Neural crest cell (in vitro differentiated cells): ENCODE measurements at regions not wholly inside any gene's neighbourhood (a gene's known extent, or its start where the extent isn't known, plus 50 kb on each side); places are given as distances from the start of the nearest gene placed in this dataset.

Source experiments
- DNase-seq: peaks from one replicate; pipeline ENCODE4 v3.0.0; 2021; ENCODE audit warnings: low read depth, mixed read lengths, low spot score
- H3K27ac Mint-ChIP-seq: one replicate; pipeline ENCODE4 v1.8.0; 2021; ENCODE audit warnings: mild to moderate bottlenecking, mixed read lengths; ENCODE audit not compliant: unreplicated experiment
- H3K27me3 Mint-ChIP-seq: 2 replicates; pipeline ENCODE4 v1.8.0; 2021; ENCODE audit warnings: low read depth, mild to moderate bottlenecking, mixed read lengths
- H3K36me3 Mint-ChIP-seq: 2 replicates; pipeline ENCODE4 v1.8.0; 2021; ENCODE audit warnings: low read depth, mild to moderate bottlenecking, mixed read lengths
- H3K4me1 Mint-ChIP-seq: 2 replicates; pipeline ENCODE4 v1.8.0; 2021; ENCODE audit warnings: mixed read lengths
- H3K4me3 Mint-ChIP-seq: one replicate; pipeline ENCODE4 v1.8.0; 2021; ENCODE audit warnings: mild to moderate bottlenecking, mixed read lengths
- H3K9me3 Mint-ChIP-seq: 2 replicates; pipeline ENCODE4 v1.8.0; 2021; ENCODE audit warnings: mixed read lengths
- TF ChIP-seq, protein P1 (sequence below): fragments of 200-600 bp; sonication (generic); conservative IDR thresholded peaks from 2 replicates; pipeline ENCODE4 v1.5.0; 2021; ENCODE audit warnings: antibody characterized with exemption, mild to moderate bottlenecking

DNA sequence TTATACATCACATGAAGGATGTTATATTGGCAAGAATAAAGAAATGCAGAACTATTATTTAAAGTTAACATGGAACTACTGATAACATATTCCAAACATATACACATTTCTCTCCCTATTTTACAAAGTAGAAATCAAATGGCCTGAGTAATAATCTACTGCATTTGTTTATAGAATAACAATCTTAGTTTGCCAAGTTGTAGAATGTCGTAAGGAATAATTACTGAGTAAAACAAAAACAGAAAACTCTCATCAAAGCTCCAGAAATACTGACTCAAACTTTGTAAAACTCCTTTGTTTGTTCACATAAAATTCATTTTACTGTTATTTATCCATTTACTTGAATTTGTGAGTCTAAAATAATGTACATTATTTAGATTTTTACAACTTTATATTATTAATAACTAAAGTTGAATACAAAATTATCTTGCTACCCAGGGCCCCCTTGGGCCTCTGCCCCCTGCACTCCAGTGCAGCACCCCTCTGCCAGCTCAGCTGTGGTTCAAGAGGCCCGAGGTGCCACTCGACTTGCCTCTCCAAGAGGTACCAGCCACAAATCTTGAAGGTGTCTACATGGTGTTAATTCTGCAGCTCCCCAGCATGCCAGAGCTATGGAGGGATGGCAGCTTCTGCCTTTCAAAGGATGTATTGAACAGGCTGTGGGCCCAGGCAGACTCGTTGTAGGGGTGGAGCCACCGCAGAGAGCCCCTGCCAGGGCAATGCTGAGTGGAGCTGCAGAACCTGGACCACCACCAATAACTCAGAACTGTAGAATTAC, 2819.7 kb downstream of the PCDH9 start:
- H3K4me1 Mint-ChIP-seq = no peaks in the 10 kb centered on the region
- no peaks in the 10 kb centered on the region for H3K27me3 Mint-ChIP-seq
- H3K4me3 Mint-ChIP-seq = no peak overlapping the region
- H3K9me3 Mint-ChIP-seq = peaks cover 4% of the 10 kb centered on the region
- H3K27ac Mint-ChIP-seq = no peak overlapping the region
- TF ChIP-seq, protein P1, sequence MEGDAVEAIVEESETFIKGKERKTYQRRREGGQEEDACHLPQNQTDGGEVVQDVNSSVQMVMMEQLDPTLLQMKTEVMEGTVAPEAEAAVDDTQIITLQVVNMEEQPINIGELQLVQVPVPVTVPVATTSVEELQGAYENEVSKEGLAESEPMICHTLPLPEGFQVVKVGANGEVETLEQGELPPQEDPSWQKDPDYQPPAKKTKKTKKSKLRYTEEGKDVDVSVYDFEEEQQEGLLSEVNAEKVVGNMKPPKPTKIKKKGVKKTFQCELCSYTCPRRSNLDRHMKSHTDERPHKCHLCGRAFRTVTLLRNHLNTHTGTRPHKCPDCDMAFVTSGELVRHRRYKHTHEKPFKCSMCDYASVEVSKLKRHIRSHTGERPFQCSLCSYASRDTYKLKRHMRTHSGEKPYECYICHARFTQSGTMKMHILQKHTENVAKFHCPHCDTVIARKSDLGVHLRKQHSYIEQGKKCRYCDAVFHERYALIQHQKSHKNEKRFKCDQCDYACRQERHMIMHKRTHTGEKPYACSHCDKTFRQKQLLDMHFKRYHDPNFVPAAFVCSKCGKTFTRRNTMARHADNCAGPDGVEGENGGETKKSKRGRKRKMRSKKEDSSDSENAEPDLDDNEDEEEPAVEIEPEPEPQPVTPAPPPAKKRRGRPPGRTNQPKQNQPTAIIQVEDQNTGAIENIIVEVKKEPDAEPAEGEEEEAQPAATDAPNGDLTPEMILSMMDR = no peak
- H3K36me3 Mint-ChIP-seq = no peaks in the 10 kb centered on the region
- no peak for DNase-seq

DNA sequence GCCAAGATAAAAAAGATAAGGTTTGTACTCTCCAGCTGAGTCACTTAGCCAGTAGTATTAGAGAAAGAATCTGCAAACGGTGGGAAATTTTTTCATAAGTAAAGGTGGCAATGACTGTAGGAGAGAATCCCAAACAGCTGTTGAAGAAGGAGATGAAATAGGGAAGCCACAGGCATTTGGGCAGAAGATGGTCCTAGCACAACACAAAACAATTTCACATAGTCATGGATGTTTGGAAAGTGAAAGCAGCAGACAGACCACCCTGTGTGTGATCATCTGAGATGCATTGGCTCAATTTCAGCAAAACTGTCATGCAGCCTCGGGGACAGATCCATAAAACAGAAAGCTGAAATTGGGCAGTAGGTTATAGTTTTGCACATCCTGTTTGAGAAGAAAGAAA, 2832.4 kb downstream of the PCDH9 start:
- Mint-ChIP-seq H3K27ac (no peak overlapping the region), H3K9me3 (no peaks in the 10 kb centered on the region), H3K4me3 (no peak overlapping the region), H3K27me3 (no peaks in the 10 kb centered on the region), H3K36me3 (no peaks in the 10 kb centered on the region), H3K4me1 (no peaks in the 10 kb centered on the region)
- TF ChIP-seq, protein P1 = no peak
- DNase-seq = no peak

DNA sequence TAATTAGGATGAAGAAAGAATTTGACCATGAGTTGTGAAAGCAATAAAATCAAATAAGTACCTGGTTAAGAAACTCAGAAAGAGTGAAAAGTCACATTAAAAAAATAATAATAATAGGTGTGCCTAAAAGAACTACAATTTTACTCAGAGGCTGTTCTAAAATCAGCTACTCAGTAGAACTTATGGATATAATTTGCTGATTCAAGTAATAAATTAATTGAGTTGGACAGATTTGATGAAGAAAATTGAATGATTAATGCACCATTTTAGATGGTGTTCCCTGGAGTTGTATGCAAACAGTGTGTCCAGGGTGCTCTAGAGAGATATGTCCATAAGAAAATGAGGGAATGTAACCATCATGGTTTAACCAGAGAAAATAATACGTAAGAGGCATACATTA, 2852.5 kb downstream of the PCDH9 start:
- TF ChIP-seq, protein P1 = no peak
- H3K27ac Mint-ChIP-seq = no peak overlapping the region
- H3K4me3 Mint-ChIP-seq = no peak overlapping the region
- H3K27me3 Mint-ChIP-seq = no peaks in the 10 kb centered on the region
- H3K9me3 Mint-ChIP-seq = peaks cover 12% of the 10 kb centered on the region
- H3K4me1 Mint-ChIP-seq = no peaks in the 10 kb centered on the region
- H3K36me3 Mint-ChIP-seq = no peaks in the 10 kb centered on the region
- DNase-seq = no peak

DNA sequence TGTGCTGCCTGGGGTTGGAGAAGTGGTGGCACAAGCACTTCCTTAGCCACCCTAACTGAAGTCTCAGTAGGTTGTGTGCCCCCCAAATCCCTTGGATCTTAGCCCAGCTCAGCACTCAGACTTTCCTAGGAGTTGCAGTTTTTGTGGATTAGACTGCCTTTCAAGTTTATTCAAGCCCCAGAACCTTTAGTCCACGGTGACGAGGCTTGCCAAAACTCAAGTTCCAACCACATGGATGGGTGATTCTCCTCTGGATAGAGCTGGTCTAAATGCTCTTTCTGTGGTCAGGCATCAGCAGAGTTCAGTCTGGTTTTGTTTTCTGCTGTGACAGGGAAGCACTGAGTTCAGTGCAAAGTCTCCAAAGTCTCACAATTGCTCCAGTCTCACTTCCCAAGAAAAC, 2858.7 kb downstream of the PCDH9 start:
- H3K9me3 Mint-ChIP-seq = peaks cover 20% of the 10 kb centered on the region
- H3K27ac Mint-ChIP-seq = no peak overlapping the region
- H3K27me3 Mint-ChIP-seq = no peaks in the 10 kb centered on the region
- no peak overlapping the region for H3K4me3 Mint-ChIP-seq
- H3K4me1 Mint-ChIP-seq = no peaks in the 10 kb centered on the region
- DNase-seq = no peak
- peaks cover 1% of the 10 kb centered on the region for H3K36me3 Mint-ChIP-seq
- TF ChIP-seq, protein P1 = no peak

DNA sequence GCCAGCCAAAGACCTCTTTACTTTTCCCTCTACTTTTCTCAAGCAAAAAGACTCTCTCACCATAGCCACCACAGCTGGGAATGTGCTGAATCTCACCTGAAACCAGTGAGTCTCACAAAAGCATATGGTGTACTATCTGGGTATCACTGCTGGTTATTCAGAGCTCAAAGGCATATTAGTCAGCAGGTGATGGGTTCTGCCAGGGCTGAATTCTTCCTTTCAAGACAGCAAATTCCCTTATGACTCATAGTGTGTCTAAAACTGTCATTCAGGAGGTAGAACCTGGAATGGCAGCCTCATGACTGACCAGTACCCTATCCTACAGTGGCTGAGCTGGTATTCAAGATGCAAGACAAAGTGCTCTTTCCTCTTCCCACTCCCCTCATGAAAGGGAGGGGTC, 2859.1 kb downstream of the PCDH9 start:
- TF ChIP-seq, protein P1 = no peak
- Mint-ChIP-seq H3K9me3 (peaks cover 24% of the 10 kb centered on the region), H3K27me3 (no peaks in the 10 kb centered on the region), H3K4me3 (no peak overlapping the region), H3K4me1 (no peaks in the 10 kb centered on the region), H3K27ac (no peak overlapping the region), H3K36me3 (peaks cover 2% of the 10 kb centered on the region)
- no peak for DNase-seq
